GM12878 (cell line): ENCODE measurements at regions not wholly inside any gene's neighbourhood (a gene's known extent, or its start where the extent isn't known, plus 50 kb on each side); places are given as distances from the start of the nearest gene placed in this dataset.

Experiments used
- ATAC-seq: fragments of 200-7000 bp; cut with Tn5 transposase; 3 replicates; pipeline ENCODE4 v1.9.1; 2020; ENCODE audit warnings: mild to moderate bottlenecking, moderate library complexity
- BruUV-seq: library from RNA; stranded (reverse); fragments of 400-500 nt; replicated peaks from 2 replicates; lab custom pipeline; 2021; lab: Mats Ljungman, UMichigan
- CTCF ChIA-PET: fragments of 300-600 bp; sonication (Branson Sonifier 250); formaldehyde crosslinking; extraction: SDS; loops from one replicate; lab custom pipeline; 2021; ENCODE audit warnings: inconsistent platforms; lab: Yijun Ruan, JAX
- POLR2A ChIA-PET: fragments of 350-600 bp; formaldehyde crosslinking; extraction: SDS; loops from one replicate; lab custom pipeline; 2021; ENCODE audit warnings: inconsistent platforms; lab: Charles Lee
- RAD21 ChIA-PET: fragments of 300-600 bp; sonication (Branson Sonifier 250); formaldehyde crosslinking; loops from one replicate; lab custom pipeline; 2023; ENCODE audit warnings: antibody characterized with exemption; ENCODE audit not compliant: unreplicated experiment; lab: Charles Lee
- SMC1A ChIA-PET: fragments of 300-600 bp; sonication (Branson Sonifier 250); formaldehyde crosslinking; loops from one replicate; lab custom pipeline; 2023; ENCODE audit not compliant: unreplicated experiment, uncharacterized antibody; lab: Charles Lee
- DNase-seq: peaks from one replicate; pipeline ENCODE4 v3.0.0-alpha.2; 2011; ENCODE audit warnings: low read depth, low spot score
- FAIRE-seq: peaks from 3 replicates; lab custom pipeline; 2011; peaks lifted over from hg19 to GRCh38; lab: Jason Lieb, UNC
- H2AFZ ChIP-seq: 2 replicates; pipeline ENCODE4 v1.6.0; 2011; ENCODE audit warnings: low read depth, low read length, control low read depth; ENCODE audit not compliant: control insufficient read depth
- H3K27ac ChIP-seq: 2 replicates; pipeline ENCODE4 v1.5.1; 2011; ENCODE audit warnings: control low read depth; ENCODE audit not compliant: control insufficient read depth, insufficient read depth
- H3K27me3 ChIP-seq, 2 experiments: replicated peaks in 1 of 2; 2 replicates each; pipeline versions ENCODE4 v1.6.0 to v1.6.1; 2011; ENCODE audit warnings: low read length in 1 of 2; ENCODE audit not compliant: control insufficient read depth in 2 of 2, insufficient read depth in 2 of 2
- H3K36me3 ChIP-seq, 2 experiments: 2 replicates each; pipeline ENCODE4 v1.5.1; 2011; ENCODE audit warnings: low read length in 1 of 2; ENCODE audit not compliant: control insufficient read depth in 2 of 2, insufficient read depth in 2 of 2
- H3K4me1 ChIP-seq: 2 replicates; pipeline ENCODE4 v1.6.1; 2011; ENCODE audit warnings: mild to moderate bottlenecking, low read length, moderate library complexity, mixed read lengths; ENCODE audit not compliant: control insufficient read depth, insufficient read depth
- H3K4me2 ChIP-seq: 2 replicates; pipeline ENCODE4 v1.6.0; 2011; ENCODE audit warnings: control low read depth; ENCODE audit not compliant: control insufficient read depth, insufficient read depth
- H3K4me3 ChIP-seq: fragments of 200-600 bp; sonication (generic); 2 replicates; pipeline ENCODE4 v1.5.1; 2016
- H3K79me2 ChIP-seq: 2 replicates; pipeline ENCODE4 v1.6.0; 2011; ENCODE audit warnings: low read length; ENCODE audit not compliant: control insufficient read depth, insufficient read depth
- H3K9ac ChIP-seq: 2 replicates; pipeline ENCODE4 v1.8.0; 2011; ENCODE audit warnings: low read length, control low read depth, mixed read lengths; ENCODE audit not compliant: control insufficient read depth, insufficient read depth
- H3K9me3 ChIP-seq: replicated peaks from 3 replicates; pipeline ENCODE4 v1.5.1; 2011; ENCODE audit warnings: mild to moderate bottlenecking, low read length; ENCODE audit not compliant: control insufficient read depth, insufficient read depth
- H4K20me1 ChIP-seq: 2 replicates; pipeline ENCODE4 v1.6.0; 2011; ENCODE audit not compliant: control insufficient read depth, insufficient read depth
- ATF7 ChIP-seq: fragments of 450-650 bp; IDR thresholded peaks from 2 replicates; pipeline ENCODE4 v1.6.1; 2016; ENCODE audit warnings: low read depth, mild to moderate bottlenecking
- BACH1 ChIP-seq: fragments of 450-650 bp; IDR thresholded peaks from 2 replicates; pipeline ENCODE4 v1.6.1; 2017; ENCODE audit warnings: mild to moderate bottlenecking, borderline replicate concordance
- CBX5 ChIP-seq: sonication (generic); IDR thresholded peaks from 2 replicates; pipeline ENCODE4 v1.6.1; 2016; ENCODE audit warnings: low read depth, moderate library complexity, mild to moderate bottlenecking, inconsistent platforms
- CREB1 ChIP-seq: IDR thresholded peaks from 2 replicates; pipeline ENCODE4 v1.6.1; 2012; ENCODE audit warnings: low read depth, mild to moderate bottlenecking, inconsistent platforms
- EZH2 ChIP-seq: IDR thresholded peaks from 2 replicates; pipeline ENCODE4 v1.6.1; 2012; ENCODE audit warnings: low read depth, mild to moderate bottlenecking, control low read depth, inconsistent platforms, low read length, borderline replicate concordance; ENCODE audit not compliant: control insufficient read depth
- IKZF1 ChIP-seq: fragments of 450-650 bp; conservative IDR thresholded peaks from 2 replicates; pipeline ENCODE4 v1.6.1; 2017; ENCODE audit warnings: antibody characterized with exemption, mild to moderate bottlenecking
- KDM1A ChIP-seq: fragments of 200-600 bp; sonication (generic); IDR thresholded peaks from 2 replicates; pipeline ENCODE4 v1.6.1; 2016; ENCODE audit warnings: borderline replicate concordance
- NR2F1 ChIP-seq: fragments of 450-650 bp; conservative IDR thresholded peaks from 2 replicates; pipeline ENCODE4 v1.6.1; 2017; ENCODE audit warnings: mild to moderate bottlenecking
- POLR2AphosphoS5 ChIP-seq: IDR thresholded peaks from 2 replicates; pipeline ENCODE4 v1.6.1; 2011; ENCODE audit warnings: mild to moderate bottlenecking, low read length, inconsistent platforms
- RAD51 ChIP-seq: fragments of 450-650 bp; IDR thresholded peaks from 2 replicates; pipeline ENCODE4 v1.6.1; 2016; ENCODE audit warnings: moderate library complexity, mild to moderate bottlenecking, inconsistent platforms
- RB1 ChIP-seq: fragments of 450-650 bp; formaldehyde crosslinking; IDR thresholded peaks from 2 replicates; pipeline ENCODE4 v1.6.1; 2017; ENCODE audit warnings: mild to moderate bottlenecking, borderline replicate concordance
- RUNX3 ChIP-seq: IDR thresholded peaks from 2 replicates; pipeline ENCODE4 v1.6.1; 2012; ENCODE audit warnings: low read length, inconsistent platforms
- SIX5 ChIP-seq: IDR thresholded peaks from 2 replicates; pipeline ENCODE4 v1.6.1; 2011; ENCODE audit warnings: mild to moderate bottlenecking, low read depth, low read length, moderate library complexity; ENCODE audit not compliant: severe bottlenecking
- TAF1 ChIP-seq: IDR thresholded peaks from 2 replicates; pipeline ENCODE4 v1.6.1; 2011; ENCODE audit warnings: mild to moderate bottlenecking, low read depth, low read length, borderline replicate concordance
- TARDBP ChIP-seq: IDR thresholded peaks from 2 replicates; pipeline ENCODE4 v1.6.1; 2016; ENCODE audit warnings: borderline replicate concordance
- TCF12 ChIP-seq: IDR thresholded peaks from 2 replicates; pipeline ENCODE4 v1.6.1; 2011; ENCODE audit warnings: low read depth, mild to moderate bottlenecking, low read length
- WGBS: methylation state at CpG from one replicate; pipeline ENCODE4 v1.1.6; 2016; ENCODE audit warnings: low lambda C conversion rate; ENCODE audit not compliant: insufficient replicate concordance, insufficient coverage; ENCODE audit errors: missing lambda C conversion rate; 5-methylcytosine and 5-hydroxymethylcytosine counted together
- in situ Hi-C: fragments of 300-500 bp; cut with MboI; formaldehyde crosslinking; loops from 9 replicates; pipeline ENCODE4 v1.14.3; 2018; ENCODE audit warnings: mixed read lengths
- intact Hi-C: fragments of 100-400 bp; cut with micrococcal nuclease; formaldehyde crosslinking; loops from one replicate; pipeline ENCODE4 v1.14.2; 2022; ENCODE audit not compliant: unreplicated experiment
- TF ChIP-seq, protein P1 (sequence below): IDR thresholded peaks from 2 replicates; pipeline ENCODE4 v1.6.1; 2012; ENCODE audit warnings: low read length, inconsistent platforms
- TF ChIP-seq, protein P2 (sequence below): fragments of 450-650 bp; IDR thresholded peaks from 2 replicates; pipeline ENCODE4 v1.6.1; 2017; ENCODE audit warnings: mild to moderate bottlenecking, moderate library complexity
- TF ChIP-seq, protein P3 (sequence below): IDR thresholded peaks from 2 replicates; pipeline ENCODE4 v1.6.1; 2012; ENCODE audit warnings: low read depth, low read length, improper control_type of control experiment

DNA sequence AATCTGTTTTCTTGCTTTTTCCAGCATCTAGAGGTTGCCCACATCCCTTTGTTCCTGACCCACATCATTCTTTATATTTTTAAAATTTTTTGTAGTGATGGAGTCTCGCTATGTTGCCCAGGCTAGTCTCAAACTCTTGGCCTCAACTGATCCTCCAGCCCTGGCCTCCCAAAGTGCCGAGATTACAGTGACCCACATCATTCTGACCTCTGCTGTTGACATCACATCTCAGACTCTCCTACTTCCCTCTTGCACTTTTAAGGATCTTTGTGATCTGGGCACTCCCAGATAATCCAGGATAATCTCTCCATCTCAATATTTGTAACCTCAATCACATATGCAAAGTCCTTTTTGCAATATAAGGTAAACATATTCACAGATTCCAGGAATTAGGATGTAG lies 266.6 kb downstream of the MEX3B start (continued):
- no peak for TF ChIP-seq ATF7
- no peak for TF ChIP-seq TAF1
- TF ChIP-seq RB1, result no peak
- TF ChIP-seq, protein P1, sequence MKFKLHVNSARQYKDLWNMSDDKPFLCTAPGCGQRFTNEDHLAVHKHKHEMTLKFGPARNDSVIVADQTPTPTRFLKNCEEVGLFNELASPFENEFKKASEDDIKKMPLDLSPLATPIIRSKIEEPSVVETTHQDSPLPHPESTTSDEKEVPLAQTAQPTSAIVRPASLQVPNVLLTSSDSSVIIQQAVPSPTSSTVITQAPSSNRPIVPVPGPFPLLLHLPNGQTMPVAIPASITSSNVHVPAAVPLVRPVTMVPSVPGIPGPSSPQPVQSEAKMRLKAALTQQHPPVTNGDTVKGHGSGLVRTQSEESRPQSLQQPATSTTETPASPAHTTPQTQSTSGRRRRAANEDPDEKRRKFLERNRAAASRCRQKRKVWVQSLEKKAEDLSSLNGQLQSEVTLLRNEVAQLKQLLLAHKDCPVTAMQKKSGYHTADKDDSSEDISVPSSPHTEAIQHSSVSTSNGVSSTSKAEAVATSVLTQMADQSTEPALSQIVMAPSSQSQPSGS, result no peak

DNA sequence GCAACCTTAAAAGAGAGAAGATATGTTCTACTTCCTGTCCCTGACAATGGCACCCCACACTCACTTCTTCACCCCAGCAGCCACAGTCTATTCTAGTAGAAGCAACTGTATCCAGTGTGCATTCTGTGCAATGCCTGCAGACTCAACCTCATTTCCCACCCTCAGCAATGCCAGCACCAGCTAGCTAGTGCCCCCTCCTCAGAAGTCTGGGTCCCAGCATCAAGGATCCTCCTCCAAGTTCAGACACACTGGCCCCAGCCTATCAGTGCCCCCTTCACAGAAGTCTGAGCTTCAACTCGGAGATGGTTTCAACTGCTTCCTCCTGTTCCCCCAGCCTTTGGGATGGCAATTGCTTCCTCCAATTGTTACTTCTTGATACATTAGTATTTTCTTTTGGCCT lies 268.3 kb downstream of the MEX3B start:
- in situ Hi-C loops (no loop called here), intact Hi-C loops (no loop called here)
- ChIA-PET CTCF (no interaction called here), POLR2A (no interaction called here), RAD21 (no interaction called here)
- no peak overlapping the region for H3K9ac ChIP-seq
- H2AFZ ChIP-seq, result no peak overlapping the region
- H4K20me1 ChIP-seq, result no peaks in the 10 kb centered on the region
- no peak overlapping the region for H3K4me2 ChIP-seq
- no peak for ATAC-seq
- BruUV-seq, result no TSS peak
- no peaks in the 10 kb centered on the region for H3K79me2 ChIP-seq
- no peak overlapping the region for H3K27ac ChIP-seq
- WGBS, result 4% methylated on average over 1 of the region's 1 CpG
- no peaks in the 10 kb centered on the region for H3K27me3 ChIP-seq
- no peaks in the 10 kb centered on the region for H3K36me3 ChIP-seq
- no peak for DNase-seq
- FAIRE-seq, result no peak
- no peak for TF ChIP-seq POLR2AphosphoS5
- no peak for TF ChIP-seq RAD51
- no peak for TF ChIP-seq NR2F1
- no peak for TF ChIP-seq RUNX3
- TF ChIP-seq KDM1A, result no peak
- no peak for TF ChIP-seq BACH1
- no peak for TF ChIP-seq TCF12
- TF ChIP-seq CREB1, result no peak
- TF ChIP-seq, protein P2, sequence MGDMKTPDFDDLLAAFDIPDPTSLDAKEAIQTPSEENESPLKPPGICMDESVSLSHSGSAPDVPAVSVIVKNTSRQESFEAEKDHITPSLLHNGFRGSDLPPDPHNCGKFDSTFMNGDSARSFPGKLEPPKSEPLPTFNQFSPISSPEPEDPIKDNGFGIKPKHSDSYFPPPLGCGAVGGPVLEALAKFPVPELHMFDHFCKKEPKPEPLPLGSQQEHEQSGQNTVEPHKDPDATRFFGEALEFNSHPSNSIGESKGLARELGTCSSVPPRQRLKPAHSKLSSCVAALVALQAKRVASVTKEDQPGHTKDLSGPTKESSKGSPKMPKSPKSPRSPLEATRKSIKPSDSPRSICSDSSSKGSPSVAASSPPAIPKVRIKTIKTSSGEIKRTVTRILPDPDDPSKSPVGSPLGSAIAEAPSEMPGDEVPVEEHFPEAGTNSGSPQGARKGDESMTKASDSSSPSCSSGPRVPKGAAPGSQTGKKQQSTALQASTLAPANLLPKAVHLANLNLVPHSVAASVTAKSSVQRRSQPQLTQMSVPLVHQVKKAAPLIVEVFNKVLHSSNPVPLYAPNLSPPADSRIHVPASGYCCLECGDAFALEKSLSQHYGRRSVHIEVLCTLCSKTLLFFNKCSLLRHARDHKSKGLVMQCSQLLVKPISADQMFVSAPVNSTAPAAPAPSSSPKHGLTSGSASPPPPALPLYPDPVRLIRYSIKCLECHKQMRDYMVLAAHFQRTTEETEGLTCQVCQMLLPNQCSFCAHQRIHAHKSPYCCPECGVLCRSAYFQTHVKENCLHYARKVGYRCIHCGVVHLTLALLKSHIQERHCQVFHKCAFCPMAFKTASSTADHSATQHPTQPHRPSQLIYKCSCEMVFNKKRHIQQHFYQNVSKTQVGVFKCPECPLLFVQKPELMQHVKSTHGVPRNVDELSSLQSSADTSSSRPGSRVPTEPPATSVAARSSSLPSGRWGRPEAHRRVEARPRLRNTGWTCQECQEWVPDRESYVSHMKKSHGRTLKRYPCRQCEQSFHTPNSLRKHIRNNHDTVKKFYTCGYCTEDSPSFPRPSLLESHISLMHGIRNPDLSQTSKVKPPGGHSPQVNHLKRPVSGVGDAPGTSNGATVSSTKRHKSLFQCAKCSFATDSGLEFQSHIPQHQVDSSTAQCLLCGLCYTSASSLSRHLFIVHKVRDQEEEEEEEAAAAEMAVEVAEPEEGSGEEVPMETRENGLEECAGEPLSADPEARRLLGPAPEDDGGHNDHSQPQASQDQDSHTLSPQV, result no peak
- no peak for TF ChIP-seq SIX5
- TF ChIP-seq EZH2, result no peak
- TF ChIP-seq IKZF1, result no peak
- TF ChIP-seq CBX5, result no peak
- TF ChIP-seq TARDBP, result no peak
- TF ChIP-seq, protein P3, sequence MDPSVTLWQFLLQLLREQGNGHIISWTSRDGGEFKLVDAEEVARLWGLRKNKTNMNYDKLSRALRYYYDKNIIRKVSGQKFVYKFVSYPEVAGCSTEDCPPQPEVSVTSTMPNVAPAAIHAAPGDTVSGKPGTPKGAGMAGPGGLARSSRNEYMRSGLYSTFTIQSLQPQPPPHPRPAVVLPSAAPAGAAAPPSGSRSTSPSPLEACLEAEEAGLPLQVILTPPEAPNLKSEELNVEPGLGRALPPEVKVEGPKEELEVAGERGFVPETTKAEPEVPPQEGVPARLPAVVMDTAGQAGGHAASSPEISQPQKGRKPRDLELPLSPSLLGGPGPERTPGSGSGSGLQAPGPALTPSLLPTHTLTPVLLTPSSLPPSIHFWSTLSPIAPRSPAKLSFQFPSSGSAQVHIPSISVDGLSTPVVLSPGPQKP, result no peak
- TF ChIP-seq, all 136 proteins: peak for 0
- no peaks in the 10 kb centered on the region for H3K9me3 ChIP-seq
- H3K4me1 ChIP-seq, result no peaks in the 10 kb centered on the region
- no peak overlapping the region for H3K4me3 ChIP-seq
- SMC1A ChIA-PET, result no interaction called here
